HG02623 (cell line): ENCODE measurements at regions not wholly inside any gene's neighbourhood (a gene's known extent, or its start where the extent isn't known, plus 50 kb on each side); places are given as distances from the start of the nearest gene placed in this dataset.
A peak's percentile ranks its signal among the peaks of the same experiment; 100 is the strongest.

Experiments
- ATAC-seq: cut with Tn5 transposase; IDR thresholded peaks from one replicate; pipeline ENCODE4 v1.9.1; 2021; ENCODE audit warnings: moderate library complexity; ENCODE audit not compliant: unreplicated experiment

DNA sequence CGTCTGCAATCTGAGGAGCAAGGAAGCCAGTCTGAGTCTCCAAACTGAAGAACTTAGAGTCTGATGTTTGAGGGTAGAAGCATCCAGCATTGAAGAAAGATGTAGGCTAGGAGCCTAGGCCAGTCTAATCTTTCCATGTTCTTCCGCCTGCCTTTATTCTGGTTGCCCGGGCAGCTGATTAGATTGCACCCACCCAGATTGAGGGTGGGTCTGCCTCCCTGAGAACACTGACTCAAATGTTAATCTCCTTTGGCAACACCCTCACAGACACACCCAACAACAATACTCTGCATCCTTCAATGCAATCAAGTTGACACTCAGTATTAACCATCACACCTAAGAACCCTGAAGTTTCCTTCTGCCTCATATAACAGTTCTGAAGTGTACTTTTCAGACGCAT is 350.1 kb downstream of the RFPL4B start:
- ATAC-seq: no peak

DNA sequence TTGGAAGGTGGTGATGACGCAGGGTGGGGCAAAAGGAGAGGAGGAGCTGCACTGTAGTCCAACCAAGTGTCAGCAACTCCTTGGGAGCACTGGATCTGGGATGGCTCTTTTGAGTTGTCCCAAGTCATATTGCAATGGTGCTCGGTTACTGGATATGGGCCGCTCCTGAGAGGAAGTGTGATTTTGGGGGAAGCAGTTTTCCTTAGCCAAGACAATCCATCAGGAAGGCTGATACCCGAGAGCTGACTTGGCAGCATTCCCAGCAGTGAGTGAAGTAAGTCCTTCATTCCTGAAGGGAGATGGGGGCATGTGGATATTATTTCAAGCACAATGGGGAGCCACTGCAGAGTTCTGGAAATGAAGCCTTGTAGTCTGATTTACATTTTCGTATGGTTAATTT is 354.1 kb downstream of the RFPL4B start:
- no peak for ATAC-seq

DNA sequence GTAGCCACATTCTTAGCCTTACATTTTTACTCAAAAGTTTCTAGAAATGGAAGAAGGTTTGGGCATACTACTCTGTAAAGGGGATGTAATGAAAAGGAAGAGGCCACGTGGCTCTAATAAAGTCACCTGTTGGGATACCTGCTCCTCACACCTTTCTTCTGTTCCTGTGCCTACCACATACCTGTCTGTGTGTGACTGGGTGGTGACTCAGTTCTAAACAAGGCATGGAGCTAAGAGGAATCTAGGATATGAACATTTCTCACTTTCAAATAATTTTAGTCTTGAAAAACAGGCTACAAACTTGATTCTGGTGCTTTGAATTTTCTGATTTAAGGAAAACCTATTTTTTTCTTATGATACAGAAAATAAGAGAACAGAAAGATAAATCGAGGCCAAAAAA is 363.6 kb downstream of the RFPL4B start:
- no peak for ATAC-seq

DNA sequence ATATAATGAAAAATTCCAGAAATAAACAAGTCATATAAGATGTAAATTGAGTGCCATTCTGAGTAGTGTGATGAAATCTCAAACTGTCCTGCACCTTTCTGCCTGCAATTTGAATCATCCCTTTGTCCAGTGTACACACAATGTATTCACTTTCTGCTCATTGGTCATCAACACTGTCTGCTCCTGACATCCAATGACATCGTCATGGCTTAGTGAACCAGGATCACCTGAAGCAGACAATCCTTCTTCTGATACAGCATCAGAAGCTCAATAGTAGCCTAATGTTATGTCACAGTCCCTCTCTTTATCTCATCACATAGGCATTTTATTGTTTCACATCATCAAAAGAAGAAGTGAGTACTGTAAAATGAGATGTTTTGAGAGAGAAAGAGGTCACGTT is 366.3 kb downstream of the RFPL4B start:
- ATAC-seq: no peak

DNA sequence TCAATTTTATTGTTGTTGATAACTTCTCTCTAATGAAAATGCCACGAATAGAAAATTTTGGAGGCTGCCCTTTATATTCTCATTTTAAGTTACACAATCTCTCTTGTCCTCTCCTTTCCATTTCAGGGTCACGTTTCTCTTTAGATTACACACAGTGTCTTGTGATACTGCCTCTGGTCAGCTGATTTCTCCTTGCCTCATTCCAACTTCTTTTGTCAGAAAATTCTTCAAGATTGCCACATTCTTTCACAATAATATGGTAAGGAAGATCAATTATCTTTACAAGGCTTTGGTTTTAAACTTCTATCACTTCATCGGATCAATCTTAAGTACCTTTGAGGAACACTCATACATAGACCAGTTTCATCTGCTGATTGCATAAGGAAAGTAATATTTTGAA is 370.3 kb downstream of the RFPL4B start:
- ATAC-seq: no peak

DNA sequence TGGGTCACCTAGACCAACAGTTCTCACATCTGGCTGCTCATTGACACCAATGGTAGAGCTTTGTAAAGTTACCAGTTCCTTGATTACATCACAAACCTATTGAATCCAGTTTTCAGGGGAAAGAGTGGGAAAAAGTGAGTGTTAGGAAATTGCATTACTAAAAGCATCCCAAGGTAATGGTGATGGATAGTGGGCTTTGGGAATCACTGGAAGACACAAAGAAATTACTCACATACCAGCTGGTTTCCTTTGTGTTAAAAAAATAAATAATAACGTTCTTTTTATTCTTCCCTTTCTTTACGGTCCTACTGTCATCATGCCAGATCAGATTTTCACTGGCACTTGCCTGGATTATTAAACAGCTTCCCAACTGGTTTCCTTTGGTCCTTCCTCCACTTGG is 370.7 kb downstream of the RFPL4B start:
- ATAC-seq: no peak

DNA sequence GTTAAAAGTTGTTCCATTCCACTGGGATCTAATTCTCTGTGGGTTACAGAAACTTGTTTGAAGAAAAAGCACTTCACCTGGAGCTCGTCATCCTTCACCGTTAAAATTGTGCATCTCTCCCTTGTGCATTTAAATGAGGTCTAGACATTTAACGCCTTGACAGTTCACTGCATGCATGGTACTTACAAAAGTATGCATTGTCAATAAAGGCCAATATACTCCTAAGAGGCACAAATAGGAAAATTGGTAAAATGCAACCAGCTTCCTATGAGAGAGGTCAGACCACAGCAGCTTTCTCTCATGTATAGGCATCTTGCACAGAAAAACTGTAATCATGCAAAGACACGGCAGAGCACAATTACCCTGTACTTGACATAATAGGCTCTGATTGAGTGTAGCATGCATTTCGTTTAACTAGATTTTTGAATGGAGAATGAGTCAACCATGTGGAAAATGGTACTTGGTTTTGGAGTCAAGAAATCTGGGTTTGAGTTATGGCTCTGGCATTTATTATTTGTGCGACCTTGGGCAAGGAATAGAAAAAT is 378.5 kb downstream of the RFPL4B start:
- ATAC-seq: no peak

DNA sequence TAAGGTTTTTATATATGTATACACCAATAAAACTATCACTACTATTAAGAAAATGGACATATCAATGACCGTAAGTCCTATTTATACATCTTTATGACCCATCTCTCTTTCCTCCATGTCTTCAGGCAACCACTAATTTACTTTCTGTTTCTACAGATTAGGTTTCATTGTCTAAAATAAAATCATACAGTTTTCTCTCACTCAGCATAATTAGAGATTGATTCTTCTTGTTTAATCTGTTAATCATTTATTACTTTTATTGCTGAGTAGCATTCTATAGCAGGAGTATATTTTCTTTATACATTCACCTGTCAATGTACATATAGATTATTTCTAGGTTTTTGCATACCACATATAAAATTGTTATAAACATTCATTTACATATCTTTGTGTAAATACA is 388.0 kb downstream of the RFPL4B start:
- ATAC-seq: no peak

DNA sequence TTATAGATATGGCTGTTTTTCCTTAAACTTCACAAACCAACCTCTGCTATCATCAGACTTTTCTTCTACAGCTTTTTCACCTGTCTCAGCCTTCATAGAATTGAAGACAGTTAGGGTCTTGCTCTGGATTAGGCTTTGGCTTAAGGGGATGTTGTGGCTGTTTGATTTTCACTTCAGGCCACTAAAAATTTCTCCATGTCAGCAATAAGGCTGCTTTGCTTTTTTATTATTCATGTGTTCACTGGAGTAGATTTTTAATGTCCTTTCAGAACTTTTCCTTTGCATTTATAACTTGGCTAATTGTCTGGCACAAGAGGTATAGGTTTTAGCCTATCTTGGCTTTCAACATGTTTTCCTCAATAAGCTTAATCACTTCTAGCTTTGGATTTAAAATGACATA is 392.6 kb downstream of the RFPL4B start:
- no peak for ATAC-seq

DNA sequence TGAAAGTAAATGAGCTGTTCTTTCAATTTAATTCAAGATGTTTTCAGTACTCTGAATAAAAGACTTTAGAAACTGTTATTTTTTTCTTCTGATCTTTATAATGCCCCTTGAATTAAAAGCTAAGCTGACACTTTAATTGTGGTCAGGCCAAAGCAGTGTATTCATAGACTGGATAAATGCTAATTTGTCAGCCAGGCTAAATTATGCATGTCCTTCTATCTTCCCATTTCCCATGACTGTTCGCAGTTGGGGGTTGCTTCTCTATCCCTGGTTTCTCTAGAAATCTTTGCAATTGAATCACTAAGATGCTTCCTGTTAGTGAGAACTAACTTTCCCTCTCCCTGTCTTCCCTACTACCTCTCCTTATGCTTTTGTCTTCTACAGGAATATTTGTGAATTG is 396.2 kb downstream of the RFPL4B start:
- no peak for ATAC-seq

DNA sequence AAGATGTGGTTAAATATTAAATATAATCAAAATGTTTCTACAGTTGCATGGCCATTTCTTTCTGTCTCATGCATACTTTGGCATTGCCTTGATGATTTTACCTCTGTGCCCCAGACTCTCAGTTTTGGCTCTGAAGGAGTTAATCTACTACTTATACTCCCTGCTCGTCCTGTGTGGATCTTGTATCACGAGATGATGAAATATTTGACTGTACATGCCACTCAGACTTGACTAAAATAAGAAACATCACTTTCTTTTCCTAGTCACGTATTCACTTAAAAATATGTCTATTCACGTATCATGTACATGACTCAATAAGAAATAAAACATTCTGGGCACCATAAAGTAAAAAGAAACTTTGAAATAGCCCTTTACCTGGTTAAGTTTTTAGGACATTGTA is 397.7 kb downstream of the RFPL4B start:
- no peak for ATAC-seq

DNA sequence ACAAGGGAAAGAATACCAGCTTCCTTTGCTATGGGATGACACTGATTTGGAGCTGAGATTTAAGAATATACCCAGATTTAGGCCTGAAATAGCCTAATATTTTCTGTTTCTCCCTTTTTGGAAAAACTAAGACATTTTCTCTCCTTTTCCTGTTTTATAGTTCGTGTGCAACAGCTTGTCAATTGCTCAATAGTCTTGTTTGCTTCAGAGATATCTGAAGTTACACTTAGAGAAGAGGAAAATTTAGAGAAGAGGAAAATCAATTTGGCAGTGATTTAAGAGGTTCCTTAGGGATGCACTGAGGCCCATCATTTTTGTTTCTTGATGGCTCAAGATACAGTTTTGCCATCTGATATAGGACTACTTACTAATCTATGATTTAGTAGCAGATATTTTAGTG is 398.6 kb downstream of the RFPL4B start:
- ATAC-seq: no peak

DNA sequence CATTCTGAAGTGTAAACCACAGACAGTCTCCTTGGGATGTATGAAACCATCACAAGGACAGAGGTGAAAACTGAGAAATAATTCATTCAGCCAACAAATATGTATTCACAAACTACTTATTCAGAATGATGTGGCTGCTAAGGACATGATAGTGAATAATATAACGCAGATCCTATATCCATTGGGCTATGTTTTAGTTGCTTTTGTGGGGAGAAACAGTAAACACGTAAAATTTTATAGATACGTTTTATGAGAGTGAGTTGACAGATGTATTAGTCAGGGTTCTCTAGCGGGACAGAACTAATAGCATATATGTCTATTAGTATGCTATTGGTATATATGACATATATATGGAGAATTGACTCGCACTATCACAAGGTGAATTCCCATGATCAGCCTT is 402.5 kb downstream of the RFPL4B start:
- ATAC-seq: no peak

DNA sequence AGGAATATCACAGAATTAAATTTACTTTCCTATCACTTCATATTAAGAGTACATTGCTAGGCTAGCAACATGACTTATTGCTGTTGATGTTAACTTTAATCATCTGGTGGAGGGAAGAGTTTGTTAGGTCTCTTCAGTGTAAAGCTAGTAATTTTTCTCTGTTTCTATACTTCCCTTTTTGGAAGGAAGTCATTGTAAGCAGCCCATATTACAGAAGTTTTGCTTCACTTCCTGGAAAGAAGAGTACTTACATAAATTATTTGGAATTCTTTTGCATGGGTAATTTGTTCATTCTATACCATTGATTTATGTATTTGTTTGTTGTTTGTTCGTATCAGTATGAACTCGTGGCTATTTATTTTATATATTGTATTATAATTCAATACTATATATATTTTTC is 405.2 kb downstream of the RFPL4B start:
- ATAC-seq: no peak

DNA sequence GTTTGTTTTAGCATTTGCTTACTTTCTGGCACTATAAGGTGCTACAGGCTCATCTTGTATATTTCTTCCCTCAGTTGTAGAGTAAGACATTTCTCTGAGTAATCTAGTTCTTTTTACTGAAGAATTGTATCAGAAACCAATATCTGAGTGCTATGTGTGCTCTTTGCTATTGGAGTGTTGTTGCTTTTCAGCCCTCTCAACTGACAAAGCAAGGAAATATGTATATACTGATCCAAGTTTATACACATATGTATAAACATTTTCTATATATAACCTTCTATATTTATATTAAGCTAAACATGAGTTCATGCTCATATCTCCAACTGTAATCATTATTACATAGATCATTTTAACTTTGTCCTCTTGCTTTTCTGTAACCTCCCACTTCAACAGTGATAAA is 405.7 kb downstream of the RFPL4B start:
- ATAC-seq: no peak

DNA sequence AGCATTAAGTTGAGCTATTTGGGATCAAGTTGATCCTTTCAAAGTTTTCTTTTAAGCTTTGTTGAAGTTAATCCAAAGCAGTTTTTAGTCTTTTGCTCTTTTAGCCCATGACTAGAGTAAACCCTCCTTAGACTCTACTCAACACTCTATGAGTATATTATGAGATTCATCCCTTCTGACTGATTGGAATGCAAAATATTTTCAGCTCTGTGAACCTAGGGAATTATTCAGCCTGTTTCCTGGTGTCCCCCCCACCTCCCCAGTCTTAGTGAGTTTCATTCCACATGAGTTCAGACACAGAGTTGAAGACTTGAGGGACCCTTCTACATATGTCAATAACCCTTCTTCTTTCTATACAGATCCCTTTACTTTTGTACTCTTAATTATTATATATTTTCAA is 413.7 kb downstream of the RFPL4B start:
- no peak for ATAC-seq

DNA sequence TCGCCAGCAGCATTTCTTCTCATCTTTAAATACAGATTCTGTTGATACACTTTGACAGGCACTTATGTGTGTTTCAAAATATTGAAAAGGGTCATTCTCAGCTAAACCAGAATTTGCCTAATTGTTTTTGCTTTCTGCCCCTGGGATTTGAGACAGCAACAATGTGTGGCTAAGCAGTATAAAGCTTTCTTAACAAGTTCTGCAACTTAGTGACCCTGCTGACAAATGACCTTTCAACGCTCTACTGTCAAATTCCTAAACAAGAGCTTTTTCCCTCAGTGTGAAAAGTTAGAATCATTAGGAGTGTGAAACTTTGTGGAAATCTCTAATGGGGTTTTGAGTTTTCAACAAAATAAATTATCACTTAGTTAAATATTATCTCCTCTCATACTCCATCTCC is 414.6 kb downstream of the RFPL4B start:
- ATAC-seq: no peak

DNA sequence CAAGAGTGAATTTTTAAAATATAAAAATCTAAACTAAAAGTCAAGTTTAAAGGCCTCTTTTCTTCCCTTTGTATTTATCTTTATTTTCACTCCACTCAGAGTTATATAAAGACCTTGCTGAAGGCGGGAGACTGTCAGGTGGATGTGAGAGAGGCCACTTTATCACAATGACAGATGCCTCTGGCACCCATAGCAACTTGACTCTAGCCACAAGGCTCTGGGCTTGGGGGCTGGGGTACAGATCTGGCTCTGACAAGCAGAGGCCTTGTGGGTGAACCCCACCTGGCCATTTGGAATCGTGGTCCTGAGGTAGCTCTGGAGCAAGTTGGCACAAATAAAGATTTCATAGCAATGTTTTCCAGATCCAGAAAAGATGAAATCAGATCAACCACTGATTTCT is 417.2 kb downstream of the RFPL4B start:
- ATAC-seq: no peak

DNA sequence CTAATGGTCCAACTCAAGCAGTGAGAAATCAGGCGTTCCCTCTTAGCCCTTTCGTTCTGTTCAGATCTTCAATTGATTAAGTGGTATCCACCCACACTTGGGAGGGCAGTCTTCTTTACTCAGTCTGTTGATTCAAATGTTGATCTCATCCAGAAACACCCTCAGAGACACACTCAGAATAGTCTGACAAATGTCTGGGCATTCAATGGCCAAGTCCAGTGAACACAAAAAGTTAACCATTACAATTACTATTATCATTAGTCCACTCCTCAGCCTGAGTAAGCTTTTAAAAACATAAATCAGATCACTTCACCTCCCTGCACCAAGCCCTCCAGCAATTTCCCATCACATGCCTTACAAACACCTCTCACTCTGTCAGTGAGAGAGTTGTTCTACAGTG is 423.2 kb downstream of the RFPL4B start:
- ATAC-seq: no peak

DNA sequence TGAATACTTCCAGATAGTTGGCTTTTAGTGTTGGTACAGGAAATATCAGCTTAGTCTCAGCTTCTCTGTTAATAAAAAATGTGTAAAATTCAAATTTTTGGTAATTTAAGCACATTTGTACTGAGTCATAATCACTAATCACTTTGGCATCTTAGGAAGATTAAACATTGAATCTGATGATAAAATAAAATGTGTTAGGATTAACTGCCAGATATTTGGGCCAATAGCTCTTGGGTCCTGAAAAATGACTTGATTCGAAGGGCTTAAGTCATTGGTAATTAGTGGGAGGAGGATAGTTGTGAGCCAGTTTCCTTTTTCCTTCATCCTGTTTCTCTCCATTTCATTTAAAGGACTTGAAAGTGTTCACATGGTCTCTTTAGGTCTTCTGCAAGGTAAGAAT is 426.1 kb downstream of the RFPL4B start:
- ATAC-seq: no peak

DNA sequence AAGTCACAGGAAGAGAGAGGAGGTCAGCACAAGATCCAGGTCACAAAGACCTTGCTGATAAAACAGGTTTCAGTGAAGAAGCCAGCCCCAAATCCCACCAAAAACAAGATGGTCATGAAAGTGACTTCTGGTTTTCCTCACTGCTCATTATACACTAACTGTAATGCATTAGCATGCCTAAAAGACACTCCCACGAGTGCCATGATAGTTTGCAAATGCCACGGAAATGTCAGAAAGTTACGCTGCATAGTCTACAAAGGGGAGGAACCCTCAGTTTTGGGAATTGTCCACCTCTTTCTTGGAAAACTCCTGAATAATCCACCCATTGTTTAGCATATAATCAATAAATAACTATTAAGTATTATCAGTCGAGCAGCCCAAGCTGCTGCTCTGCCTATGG is 427.2 kb downstream of the RFPL4B start:
- ATAC-seq: no peak

DNA sequence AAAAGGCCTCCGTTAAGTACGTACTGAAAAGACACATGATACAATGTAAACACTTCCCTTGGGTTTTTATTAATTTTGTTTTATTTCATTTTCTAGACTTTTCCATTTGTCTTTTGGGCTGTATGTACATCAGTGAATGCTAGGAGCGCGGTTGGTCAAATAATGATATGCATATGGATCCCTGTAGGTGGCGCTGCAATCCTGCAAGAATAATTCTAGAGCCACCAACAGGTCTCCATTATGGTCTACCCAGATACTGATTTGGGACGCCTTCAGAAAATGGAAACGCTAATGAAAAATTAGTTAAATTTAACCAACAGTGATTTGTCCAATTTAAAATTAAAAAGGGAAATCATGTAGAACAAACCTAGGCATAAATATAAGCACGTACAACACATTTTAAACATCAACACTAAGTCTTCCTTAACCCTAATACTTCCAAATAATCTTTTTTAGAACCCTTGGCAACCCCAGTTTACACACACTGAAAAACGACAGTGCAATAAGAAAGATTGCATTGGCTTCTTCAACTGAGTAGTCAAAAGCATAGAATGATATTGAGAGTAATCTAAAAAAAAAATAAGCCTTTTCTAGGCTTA is 433.5 kb downstream of the RFPL4B start:
- peak; percentile 97 for ATAC-seq

DNA sequence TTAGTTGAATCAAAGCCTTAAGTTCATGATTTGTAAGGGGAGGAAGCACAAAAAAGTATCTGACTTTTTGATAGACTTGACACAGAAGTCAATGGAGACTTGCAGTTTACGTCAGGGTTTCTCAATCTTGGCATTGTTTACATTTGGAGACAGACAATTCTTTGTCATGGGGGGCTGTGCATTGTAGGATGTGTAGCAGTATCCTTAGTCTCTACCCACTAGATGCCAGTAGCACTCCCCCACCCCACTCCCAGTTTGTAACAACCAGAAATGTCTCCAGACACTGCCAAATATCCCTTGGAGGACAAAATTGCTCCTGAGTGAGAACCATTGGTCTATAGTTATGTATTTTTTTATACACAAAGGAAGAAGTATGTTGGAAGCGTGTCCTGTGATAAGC is 434.1 kb downstream of the RFPL4B start:
- ATAC-seq: no peak
